HG02610 (cell line): ENCODE measurements at regions not wholly inside any gene's neighbourhood (a gene's known extent, or its start where the extent isn't known, plus 50 kb on each side); places are given as distances from the start of the nearest gene placed in this dataset.

Experiments used
- ATAC-seq: cut with Tn5 transposase; IDR thresholded peaks from one replicate; pipeline ENCODE4 v1.9.1; 2021; ENCODE audit warnings: mild to moderate bottlenecking, moderate library complexity; ENCODE audit not compliant: unreplicated experiment

DNA sequence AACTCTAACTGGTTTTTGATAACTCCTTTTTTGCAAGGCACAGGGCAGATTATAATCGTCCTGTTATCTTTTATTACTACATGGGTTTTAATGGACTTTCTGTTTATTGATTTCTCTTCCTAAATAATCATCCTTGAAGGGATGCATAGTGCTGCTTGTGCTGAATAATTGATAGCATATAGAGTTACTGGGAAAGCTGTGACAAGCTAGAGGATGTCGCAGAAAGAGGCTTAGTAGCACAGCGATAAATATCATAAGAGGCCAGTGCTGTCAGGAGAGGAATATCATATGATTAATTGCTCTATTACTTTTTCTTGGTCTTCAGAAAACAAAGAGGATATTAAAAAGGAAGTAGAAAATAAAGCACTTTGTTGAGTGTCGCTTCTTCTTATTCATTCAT lies 1007.1 kb upstream of the ACO1 start:
- ATAC-seq, result no peak

DNA sequence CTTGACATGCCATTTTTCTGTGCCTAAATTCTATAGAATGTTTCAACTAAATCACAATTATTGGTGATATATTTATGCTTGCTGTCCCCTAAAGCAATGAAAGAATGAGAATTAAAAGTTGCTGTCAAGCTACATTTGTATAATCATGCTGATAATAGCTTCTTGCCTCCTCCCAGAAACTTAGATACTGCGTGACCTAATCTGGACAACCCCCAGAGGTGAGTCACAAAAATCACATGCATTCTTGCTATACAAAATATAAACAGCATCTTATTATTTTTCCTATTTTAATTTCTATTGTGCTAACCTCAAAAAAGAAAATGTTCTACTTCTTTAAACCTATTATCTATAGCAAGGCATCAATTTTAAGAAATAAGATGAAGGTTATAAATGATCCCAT lies 995.8 kb upstream of the ACO1 start:
- no peak for ATAC-seq

DNA sequence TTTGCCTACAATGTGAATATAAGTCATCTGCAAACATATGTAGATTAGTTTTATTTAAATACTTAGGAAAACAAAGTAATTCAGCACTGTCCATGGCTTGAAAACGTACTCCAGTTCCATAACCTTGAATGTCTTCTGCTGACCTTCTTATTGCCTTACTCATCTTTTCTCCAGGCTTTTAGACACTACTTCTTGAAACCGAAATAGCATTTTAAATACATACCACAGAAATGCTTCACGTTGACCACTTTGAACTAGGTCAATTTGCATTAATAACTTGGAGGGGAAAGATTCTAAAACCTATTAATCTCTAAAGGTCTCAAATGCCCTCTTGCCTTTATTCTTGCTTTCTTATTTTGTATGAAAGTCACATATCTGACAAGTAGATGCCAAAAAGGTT lies 995.4 kb upstream of the ACO1 start:
- ATAC-seq, result no peak

DNA sequence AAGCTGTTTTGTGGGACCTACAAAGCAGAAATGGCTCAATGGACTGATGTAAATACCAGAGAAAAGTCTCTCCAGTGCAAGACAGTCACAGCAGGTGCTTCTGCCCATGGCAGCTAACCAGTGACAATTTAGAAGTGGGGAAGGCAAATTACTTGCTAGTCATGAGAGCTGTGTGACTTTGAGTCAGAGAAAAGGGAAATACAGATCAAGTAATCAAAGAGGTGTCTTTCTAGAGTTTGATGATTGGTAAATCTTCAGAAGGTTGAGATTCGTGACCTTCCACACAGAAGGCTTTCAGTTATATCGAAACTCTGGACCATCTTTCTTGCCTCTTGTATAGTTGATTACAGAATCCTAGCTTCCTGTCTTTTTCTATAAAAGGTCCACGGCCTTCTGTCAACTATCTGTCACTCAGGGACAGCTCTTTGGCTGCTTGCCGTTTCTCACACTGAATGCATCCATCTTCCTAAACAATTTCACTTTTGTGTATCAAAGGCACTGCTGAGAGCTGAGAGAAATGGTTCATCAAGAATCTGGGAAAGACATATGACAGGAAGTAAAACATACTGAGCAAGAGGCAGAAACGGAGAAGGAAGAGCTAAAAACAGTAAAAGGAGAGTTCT lies 993.9 kb upstream of the ACO1 start:
- ATAC-seq, result peak; percentile 58

DNA sequence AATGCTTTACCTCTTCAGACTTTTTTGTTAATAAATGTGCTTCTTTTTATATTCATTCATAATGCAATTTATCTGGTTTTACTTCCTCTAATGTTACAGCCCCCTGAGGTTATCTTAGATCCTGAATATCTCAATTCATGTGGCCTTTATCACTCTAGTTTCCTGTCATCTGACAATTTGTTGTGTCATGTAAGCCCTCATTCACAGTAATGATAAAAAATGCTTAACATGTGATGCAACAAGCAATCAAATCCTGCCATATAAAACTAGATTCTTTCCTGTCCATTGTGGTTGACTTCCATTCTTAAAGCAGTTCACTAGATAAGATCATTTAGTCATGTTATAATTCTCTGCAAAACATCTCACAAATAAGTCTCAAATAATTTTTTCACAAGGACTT lies 991.2 kb upstream of the ACO1 start:
- no peak for ATAC-seq

DNA sequence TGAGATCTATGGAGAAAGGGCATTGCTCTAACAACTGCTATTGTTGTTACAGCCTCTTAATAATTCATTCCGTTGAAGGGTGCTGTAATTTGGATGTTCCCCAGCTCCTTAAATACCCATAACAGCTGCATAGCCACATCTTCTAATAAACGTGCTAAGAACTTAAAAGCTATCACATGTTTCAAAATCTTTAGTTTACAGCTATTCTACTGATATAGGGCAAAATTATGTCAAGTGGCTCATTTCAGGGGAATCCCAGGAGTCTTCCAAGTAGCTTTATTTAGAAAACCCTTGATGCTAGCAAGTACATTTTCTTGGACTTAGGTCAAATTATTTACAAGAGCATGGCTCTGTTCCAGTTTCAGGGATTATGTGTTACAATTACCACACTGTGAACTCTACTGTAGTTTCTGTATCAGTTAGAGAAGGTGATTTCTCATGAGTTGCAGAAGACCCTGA lies 990.4 kb upstream of the ACO1 start:
- ATAC-seq, result peak; percentile 50

DNA sequence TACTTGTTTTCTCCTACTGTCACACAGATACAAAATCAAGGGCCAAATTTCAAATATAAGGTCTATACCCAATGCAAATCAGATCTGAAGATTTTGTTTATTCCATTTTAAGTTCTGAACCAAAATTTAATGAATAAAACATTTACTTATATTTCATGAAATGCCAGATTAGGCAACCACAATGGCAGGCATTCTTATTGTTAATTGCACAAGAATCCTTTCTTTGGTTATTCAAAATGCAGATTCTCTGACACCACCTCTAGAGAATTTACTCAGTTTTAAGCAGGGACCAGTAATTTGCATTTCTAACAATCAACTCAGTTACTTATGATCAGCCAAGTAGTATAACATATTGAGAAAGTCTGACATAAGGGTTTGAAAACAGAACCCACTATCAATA lies 972.4 kb upstream of the ACO1 start:
- no peak for ATAC-seq

DNA sequence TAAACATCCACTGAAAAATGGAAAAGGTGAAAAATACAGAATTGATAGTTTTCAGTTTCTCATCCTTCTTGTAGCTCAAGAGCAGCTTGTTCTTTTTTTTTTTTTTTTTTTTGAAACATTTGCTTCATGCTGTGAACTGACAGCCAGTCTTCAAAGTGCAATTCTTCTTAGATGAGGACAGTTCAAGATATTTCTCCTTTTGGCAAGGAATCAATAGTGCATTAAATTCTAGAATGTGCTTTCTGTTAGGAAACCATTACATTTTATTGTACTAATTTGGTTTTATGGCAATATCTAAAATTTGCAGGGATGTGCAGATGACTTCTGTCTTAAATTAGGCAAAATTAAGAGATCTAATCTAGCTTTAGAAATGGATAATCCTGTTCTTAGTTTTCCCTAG lies 969.3 kb upstream of the ACO1 start:
- ATAC-seq, result no peak

DNA sequence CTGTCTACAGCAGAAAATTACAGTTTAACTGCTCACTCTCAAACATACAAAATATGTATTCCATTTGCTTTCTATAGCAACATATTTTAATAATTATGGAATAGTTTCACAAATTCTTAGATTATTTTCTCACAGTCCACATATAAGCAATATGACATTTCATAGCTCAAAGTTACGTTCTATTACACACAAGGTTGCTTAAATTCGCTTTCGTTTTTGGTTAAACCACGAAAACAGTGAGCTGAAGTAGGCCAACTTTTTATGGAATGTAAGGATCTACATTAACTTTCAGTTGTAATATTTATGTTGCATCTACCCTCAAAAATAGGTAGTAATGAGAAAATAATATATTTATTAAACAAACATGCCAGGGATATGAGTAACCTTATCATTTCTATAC lies 966.0 kb upstream of the ACO1 start:
- ATAC-seq, result no peak

DNA sequence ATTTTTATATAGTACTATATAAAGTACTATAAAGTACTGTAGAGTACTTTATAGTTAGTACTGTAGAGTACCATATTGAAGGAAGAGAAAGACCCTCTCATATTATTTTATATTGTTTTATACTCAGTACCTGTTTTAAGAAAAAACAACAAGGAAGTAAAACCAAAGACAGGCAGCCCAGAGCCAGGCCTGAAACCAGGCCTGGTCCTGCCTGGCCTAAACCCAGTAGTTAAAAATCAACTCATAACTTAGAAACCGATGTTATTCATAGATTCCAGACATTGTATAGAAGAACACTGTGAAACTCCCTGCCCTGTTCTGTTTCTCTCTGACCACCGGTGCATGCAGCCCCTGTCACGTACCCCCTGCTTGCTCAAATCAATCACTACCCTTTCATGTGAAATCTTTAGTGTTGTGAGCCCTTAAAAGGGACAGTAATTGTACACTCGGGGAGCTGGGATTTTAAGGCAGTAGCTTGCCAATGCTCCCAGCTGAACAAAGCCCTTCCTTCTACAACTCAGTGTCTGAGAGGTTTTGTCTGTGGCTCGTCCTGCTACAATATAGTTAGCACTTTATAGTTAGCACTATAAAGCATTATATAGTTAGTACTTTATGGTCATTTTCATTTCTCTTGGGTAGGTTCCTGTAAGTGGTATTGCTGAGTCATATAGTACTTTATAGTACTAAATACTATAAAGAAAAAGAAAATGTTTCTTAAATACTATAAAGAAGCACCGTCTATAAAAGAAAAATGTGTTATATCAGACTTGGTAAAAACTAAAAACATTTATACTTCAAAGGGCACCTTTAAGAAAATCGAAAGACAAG lies 940.6 kb upstream of the ACO1 start:
- peak; percentile 83 for ATAC-seq

DNA sequence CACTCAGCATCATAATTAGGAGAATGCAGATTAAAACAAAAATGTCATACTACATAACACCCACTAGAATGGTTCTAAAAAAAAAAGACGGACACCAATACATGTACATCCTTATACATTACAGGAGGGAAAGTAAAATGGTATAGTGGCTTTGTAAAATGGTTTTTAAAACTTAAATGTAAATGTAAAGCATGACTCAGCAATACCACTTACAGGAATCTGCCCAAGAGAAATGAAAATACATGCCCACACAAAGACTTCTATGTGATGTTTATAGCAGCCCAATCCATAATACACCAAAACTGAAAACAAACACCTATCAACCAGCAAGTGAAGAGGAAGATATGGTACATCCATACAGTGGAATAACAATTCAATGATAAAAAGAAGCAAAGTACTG lies 939.1 kb upstream of the ACO1 start:
- ATAC-seq, result no peak

DNA sequence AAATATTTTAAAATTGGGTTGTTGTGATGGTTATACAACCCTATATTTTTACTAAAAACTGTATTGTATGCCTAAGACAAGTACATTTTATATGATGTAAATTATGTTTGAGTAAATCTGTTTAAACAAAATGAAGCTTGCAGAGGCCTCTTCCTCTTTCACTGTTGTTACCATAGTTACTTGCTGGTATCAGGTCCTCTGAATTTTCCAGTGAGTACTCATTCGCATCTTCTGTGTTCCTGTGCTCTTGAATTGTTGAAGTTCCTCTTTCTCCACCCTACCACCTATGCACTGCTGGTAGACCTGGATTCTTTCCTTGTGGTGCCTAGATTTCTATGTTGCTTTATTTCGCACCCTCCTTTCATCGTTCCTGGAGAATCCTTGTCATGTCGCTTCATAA lies 938.5 kb upstream of the ACO1 start:
- ATAC-seq, result peak; percentile 63

DNA sequence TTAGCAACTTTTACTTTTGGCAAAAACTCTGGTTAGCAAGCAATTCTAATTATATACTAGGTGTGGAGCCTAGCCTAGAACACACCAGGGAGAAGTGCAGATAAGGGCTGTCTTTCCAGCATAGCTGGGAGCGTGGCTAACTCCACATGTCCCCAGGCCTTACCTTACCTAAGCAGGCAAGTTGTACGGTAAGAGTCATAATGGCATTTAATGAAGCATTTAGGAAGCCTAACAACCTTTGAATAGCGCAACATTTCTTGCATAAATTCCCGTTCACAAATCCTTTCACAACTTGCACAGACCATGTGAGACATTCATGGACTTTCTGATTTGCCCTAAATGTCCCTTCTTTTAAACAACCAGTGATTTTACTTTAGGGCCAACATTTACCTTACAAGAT lies 917.4 kb upstream of the ACO1 start:
- ATAC-seq, result no peak

DNA sequence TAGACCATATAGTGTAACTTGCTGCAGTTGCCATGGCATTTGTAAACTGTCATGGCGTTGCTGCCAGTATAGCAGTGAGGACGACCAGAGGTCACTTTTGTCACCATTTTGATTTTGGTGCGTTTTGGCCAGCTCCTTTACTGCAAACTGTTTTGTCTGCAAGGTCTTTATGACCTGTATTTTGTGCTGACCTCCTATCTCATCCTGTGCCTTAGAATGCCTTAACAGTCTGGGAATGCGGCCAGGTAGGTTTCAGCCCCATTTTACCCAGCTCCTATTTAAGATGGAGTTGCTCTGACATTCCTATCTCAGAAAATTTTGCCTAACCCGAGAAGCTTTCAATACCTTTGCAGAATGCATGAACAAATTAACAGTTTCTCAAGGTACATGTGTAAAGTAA lies 914.4 kb upstream of the ACO1 start:
- no peak for ATAC-seq

DNA sequence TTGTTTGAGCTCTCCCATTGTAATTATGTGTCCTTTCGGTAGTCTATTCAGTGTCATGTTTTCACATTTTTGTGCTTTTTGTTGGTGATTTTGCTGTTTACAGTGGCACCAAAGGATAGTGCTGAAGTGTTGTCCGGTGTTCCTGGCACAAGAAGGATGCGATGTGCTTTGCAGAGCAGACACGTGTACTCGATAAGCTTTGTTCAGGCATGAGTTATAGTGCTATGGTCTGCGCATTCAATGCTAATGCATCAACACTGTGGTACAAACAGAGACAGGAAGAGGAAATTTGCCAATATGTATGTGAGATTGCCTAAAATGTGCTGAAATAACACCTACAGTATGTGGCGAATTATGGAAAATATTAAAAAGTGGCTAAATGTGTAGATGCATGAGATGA lies 913.4 kb upstream of the ACO1 start:
- ATAC-seq, result no peak

DNA sequence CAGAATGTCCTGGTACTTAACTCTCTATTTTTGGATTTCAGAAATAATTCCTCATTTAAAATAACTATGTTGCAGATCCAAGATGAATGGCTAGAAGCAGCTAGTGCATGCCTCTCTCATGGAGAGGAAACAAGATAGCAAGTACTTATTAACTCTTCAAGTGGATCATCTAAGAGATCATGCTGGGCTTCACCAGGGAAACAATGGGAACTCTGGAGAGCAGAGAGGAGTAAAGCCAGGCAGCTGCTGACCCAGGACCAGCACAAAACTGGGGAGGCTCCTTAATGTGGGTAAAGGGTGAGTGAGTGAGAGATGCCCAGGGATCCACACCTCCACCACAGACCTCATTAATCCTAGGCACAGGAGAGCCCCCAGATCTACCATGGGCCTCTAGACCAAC lies 897.8 kb upstream of the ACO1 start:
- no peak for ATAC-seq

DNA sequence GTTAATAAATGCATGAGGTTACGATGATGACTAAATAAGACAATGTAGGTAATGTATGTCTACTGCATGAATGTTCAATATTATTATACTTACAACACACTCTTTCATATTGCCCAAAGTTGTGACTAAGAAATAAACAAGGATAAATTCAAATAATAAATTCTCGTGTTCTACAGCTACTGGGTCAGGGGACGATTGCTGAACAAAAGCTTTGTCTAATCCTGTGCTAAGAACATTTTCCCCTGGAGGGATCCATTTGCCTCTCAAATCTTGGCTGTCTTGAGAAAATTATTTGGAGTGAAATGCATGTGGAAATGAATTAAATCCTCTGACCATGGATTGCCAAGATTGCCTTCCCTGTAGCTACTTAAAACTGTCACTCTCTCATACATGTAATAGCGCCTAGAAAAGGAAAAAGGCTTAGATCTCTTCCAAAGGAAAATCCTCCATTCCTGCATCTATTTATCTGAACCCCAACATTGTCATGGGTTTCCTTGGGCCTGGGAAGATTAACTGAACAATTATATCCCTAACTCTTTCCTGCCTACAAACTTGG lies 893.8 kb upstream of the ACO1 start:
- ATAC-seq, result no peak

DNA sequence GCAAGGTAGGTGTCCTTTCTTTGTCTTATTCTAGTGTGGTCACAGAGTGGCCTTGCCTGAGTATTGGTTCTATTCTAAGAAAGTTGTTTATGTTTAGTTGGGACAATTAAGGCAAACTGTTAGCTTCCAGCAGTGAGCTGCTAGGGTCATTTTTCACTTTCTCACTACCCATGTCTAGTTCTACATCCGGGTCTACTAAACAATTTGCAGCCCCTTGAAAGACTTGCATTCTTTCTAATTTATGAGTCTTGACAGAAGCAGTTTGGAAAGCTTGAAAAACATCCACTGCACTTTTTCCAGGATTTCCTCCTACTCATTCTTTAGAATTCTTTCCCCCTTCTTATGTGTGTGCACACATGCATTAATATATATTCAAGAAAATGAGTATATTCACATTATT lies 892.2 kb upstream of the ACO1 start:
- ATAC-seq, result no peak

DNA sequence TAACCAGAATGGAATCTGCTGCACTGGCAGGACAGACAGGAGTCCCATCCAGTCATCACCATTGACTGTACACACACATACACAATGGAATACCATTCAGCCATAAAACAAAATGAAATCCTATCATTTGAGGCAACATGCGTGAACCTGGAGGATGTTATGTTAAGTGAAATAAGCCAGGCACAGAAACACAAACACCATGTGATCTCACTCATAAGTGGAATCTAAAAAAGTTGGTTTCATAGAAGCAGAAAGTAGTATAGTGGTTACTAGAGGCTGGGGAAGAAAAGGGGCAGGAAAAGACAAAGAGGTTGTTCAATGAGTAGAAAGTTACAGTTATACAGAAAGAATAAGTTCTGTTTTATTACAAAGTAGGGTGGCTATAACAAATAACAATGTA lies 884.0 kb upstream of the ACO1 start:
- ATAC-seq, result no peak

DNA sequence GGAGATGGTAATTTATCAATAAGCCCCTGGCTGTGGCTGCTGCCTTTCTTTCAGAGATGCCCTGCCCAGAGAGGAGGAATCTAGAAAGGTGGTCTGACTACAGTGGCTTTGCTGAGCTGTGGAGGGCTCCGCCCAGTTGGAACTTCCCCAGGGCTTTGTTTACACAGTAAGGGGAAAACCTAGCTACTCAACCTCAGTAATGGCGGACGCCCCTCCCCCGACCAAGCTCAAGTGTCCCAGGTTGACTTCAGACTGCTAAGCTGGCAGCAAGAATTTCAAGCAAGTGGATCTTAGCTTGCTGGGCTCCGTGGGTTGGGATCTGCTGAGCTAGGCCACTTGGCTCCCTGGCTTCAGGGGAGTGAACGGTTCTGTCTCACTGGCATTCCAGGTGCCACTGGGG lies 865.4 kb upstream of the ACO1 start:
- peak; percentile 92 for ATAC-seq

DNA sequence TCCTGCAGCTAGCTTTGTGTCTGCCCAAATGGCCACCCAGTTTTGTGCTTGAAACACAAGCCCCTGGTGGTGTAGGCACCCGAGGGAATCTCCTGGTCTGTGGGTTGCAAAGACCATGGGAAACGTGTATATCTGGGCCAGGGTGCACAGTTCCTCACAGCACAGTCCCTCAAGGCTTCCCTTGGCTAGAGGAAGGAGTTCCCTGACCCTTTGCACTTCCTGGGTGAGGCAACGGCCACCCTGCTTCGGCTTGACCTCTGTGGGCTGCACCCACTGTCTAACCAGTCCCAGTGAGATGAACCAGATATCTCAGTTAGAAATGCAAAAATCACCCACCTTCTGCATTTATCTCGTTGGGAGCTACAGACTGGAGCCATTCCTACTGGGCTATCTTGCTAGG lies 865.0 kb upstream of the ACO1 start:
- ATAC-seq, result no peak

DNA sequence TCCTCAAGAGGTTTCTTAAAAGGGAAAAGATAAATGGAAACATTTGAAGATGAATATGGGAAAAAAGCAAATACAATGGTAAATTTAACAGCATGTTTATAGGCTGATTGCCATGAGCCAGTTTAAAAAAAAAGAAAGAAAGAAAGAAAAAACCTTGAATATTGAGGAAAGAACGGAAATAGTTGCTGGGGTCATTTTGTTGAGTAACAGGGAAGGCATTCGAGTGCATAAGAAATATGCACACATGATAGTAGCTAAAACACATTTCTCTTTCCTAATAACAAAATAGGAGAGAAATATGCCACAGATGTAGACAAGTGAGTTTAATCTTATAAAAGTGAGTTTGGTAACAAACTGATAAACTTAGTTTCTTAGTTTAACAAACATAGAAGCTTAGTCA lies 864.6 kb upstream of the ACO1 start:
- ATAC-seq, result no peak
